Activated naive CD4-positive, alpha-beta T cell treated with anti-CD3 and anti-CD28 coated beads, Interleukin-2, amount 50 U/mL, for 24 hours (primary cell): ENCODE measurements at regions not wholly inside any gene's neighbourhood (a gene's known extent, or its start where the extent isn't known, plus 50 kb on each side); places are given as distances from the start of the nearest gene placed in this dataset.

Experiments used
- H3K27ac Mint-ChIP-seq: one replicate; pipeline ENCODE4 v1.8.0; 2021; ENCODE audit warnings: mild to moderate bottlenecking, mixed read lengths
- H3K27me3 Mint-ChIP-seq: one replicate; pipeline ENCODE4 v1.8.0; 2021; ENCODE audit warnings: mixed read lengths
- H3K36me3 Mint-ChIP-seq: one replicate; pipeline ENCODE4 v1.8.0; 2021; ENCODE audit warnings: mixed read lengths
- H3K4me1 Mint-ChIP-seq: one replicate; pipeline ENCODE4 v1.8.0; 2021; ENCODE audit warnings: mixed read lengths
- H3K4me3 Mint-ChIP-seq: one replicate; pipeline ENCODE4 v1.8.0; 2021; ENCODE audit warnings: mild to moderate bottlenecking, mixed read lengths
- H3K9me3 Mint-ChIP-seq: one replicate; pipeline ENCODE4 v1.8.0; 2021; ENCODE audit warnings: mixed read lengths

DNA sequence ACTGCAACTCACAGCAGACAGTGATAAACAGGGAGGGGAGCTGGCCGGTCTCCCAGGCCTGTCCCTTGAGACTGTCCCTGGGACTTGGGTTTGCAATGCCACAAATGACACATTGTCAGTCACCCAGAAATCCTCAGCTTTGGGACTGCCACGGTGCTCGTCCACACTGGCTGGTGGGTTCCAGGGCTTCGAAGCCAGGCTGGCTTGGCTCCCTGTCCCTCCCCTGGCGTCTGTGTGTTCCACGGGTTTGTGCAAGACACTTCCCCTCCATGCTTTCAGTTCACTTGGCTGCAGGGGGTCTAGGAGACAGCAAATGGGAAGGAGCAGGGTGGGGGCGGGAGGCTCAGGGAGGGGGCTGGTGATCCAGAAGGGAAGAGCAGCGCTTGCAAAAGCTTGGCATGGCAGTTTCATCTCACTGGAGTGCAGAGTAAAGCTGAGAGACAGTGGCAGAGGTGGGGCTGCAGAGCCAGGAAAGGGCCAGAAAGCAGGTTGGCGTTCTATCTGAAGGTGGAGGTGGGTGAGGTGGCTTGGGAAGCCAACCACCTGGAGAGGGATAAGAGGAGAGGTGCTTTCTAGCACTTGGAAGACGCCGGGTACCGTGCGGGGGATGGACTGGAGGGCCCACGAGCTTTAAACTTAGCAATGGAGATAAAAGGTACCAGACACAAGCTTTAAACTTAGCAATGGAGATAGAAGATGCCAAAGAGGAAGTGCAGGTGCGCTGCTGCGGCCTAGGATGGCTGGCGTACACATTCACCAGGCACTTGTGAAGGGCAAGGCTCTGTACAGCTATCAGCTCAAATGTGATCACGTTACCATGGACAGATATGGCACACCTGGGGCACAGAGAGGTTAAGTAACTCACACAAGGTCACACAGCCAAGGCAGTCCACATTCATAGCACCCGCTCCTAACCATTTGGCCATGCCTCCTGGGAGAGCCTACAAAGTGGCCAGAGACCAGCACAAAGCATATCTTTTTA, 86.4 kb upstream of the SHISAL1 start:
- H3K4me1 Mint-ChIP-seq: no peaks in the 10 kb centered on the region
- no peaks in the 10 kb centered on the region for H3K9me3 Mint-ChIP-seq
- no peak overlapping the region for H3K4me3 Mint-ChIP-seq
- no peaks in the 10 kb centered on the region for H3K27me3 Mint-ChIP-seq
- no peaks in the 10 kb centered on the region for H3K36me3 Mint-ChIP-seq
- no peak overlapping the region for H3K27ac Mint-ChIP-seq

DNA sequence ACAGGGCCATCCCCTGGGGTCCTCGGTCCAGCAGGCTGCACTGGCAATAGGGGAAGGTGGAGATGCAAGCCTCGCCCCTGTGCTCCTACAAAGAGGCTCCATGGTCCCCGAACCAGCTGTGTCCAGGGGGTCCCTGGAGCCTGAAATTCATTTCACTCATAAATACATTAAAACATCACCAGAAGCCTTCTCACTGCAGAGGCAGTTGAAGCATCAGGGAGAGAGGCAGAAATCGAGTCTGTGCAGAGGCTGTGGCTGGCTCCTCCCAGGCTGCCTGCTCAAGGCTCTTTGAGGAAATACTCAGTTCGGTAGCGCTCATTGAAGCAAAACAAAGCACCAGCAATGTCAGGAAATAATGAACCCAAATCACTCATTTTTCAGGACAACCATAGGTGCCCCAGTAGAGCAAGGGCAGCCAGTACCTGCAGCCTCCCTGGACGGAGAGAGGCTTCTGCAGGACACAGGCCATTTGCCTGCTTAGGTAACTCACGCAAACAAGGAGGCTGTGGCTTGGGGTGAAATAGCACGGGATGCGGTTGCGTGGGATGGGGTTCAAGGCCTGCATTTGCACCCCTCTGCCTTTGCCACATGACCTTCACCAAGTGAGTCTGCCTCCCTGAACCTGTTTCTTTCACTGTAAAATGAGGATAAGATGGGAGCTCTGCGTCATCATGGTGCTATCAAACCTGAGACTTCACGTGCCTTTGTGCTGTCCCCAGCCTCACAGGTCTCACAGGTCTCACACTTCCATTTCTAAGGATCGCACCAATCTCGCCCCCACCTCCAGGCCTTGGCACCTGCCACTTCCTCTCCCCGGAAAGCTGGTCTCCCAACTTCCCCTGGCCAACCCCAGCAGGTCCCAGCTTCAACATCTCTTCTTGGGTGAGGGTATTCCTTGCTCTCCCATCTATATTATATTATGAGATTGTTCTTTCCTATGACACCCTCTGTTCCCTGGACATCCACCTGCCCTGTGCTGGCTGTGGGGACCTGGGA, 84.3 kb upstream of the SHISAL1 start:
- no peaks in the 10 kb centered on the region for H3K27me3 Mint-ChIP-seq
- H3K4me1 Mint-ChIP-seq: no peaks in the 10 kb centered on the region
- H3K9me3 Mint-ChIP-seq: no peaks in the 10 kb centered on the region
- H3K4me3 Mint-ChIP-seq: no peak overlapping the region
- H3K36me3 Mint-ChIP-seq: no peaks in the 10 kb centered on the region
- H3K27ac Mint-ChIP-seq: no peak overlapping the region

DNA sequence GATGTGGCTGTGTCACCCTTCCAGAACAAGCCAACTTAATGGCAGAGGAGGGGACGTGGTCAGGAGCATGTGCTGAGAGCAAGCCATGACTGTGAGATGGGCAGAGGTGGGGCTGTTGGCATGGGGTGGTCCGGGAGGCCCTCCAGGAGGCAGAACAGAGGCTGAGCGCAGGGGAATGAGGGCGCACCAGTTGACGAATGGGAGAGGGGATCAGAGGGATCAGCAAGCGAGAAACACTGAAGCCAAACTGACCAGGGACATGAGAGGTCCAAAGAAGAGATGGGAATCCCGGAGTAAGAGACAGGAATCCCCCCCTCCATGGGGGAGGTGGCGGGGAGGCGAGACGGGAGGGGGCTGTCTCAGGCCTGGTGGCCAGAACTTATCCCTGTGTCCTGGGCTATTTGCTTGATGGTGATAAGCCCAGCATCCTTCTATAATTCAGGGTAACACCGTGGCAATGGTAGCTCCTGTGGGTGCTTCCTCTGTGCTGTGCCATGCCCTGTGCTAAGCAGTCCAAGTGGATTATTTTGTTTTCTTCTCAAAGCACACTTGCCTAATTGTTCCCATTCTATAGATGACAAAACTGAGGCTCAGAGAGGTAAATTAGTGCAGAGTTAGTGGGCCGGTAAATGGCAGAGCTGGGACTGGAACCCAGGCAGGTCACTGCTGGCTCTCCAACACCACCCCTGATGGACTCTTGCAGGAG, 83.4 kb upstream of the SHISAL1 start:
- Mint-ChIP-seq H3K9me3 (no peaks in the 10 kb centered on the region), H3K4me3 (no peak overlapping the region), H3K27me3 (no peaks in the 10 kb centered on the region), H3K27ac (no peak overlapping the region), H3K36me3 (no peaks in the 10 kb centered on the region), H3K4me1 (no peaks in the 10 kb centered on the region)

DNA sequence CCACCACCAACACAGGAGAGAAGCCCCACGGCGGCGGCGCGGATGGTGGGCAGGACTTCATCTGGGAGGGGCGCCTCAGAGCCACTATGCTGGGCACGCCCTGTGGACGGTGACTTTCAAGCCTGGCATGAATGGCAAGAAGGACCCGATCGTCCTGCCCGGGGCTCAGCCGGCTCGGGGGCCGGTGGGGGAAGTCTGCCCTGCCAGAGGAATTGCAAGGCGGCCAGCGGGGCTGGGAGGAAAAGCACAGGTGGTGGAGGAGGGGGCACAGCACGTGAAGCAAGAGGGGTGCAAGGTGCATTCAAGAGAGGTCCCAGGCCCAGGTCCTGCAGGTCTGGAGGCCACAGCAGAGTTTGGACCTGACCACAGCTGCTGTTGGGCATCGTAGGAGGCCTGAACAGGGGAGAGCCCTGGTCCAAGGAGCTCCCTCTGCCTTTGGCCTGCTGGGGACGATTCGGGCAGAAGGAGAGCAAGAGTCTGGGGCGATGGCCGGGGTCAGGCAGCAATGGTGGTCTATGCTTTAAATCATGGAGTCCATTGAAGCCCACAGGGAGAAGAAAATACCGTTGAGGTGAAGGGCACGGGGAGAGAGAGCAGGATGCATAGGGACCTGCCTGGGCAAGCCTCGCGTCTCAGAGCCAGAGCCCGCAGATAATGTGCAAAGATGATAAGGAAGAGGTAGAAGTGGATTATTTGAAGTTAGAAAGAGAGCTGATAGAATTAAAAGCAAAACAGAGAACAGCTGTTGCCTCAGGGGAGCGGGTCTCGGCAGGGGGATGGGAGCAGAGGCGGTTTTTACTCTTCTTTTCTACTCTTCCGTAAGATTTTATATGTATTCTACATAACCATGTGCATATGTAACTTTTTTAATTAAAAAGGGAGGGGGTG, 82.6 kb upstream of the SHISAL1 start:
- H3K27ac Mint-ChIP-seq: no peak overlapping the region
- no peaks in the 10 kb centered on the region for H3K9me3 Mint-ChIP-seq
- no peaks in the 10 kb centered on the region for H3K27me3 Mint-ChIP-seq
- no peaks in the 10 kb centered on the region for H3K36me3 Mint-ChIP-seq
- H3K4me3 Mint-ChIP-seq: no peak overlapping the region
- no peaks in the 10 kb centered on the region for H3K4me1 Mint-ChIP-seq

DNA sequence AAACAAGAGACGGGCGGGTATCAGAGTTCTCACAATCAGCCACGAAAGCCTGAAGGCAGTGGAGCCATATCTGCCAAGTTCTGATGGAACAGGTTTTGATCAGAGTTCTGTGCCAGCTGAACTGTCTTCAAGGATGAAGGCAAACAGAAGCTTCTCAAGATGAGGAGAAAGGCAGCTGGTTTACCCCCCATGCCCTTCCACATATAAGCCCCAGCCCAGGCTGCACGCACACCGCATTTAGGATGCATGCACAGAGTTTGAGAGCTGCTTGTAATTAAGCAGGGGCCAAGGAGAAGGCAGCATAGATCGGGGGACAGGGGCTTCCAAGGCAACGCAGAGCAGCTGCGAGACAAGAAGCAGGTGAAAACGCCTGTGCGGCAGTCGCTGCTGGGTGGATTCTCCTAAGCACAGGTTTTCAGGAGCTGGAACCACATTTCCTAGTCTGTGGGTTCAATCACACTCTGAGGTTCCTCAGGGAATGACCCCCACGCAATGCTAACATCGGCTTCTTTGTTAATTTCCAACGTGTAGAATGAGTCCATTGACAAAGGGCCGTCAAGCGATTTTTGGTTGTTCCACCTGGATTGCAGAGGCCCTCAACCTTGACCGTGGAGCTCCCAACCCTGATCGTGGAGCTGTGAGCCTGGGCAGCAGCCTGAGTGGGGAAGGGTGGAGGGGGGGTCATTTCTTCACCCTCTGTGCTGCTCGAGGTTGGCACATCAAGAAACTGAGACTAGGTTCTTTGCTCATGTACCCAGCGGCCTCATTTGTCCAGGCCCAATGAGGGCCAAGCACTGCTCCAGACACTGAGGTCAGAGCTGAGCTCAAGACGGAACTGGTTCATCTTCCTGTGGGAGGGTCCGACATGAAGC, 81.7 kb upstream of the SHISAL1 start:
- no peaks in the 10 kb centered on the region for H3K36me3 Mint-ChIP-seq
- no peaks in the 10 kb centered on the region for H3K9me3 Mint-ChIP-seq
- no peaks in the 10 kb centered on the region for H3K4me1 Mint-ChIP-seq
- H3K4me3 Mint-ChIP-seq: no peak overlapping the region
- H3K27me3 Mint-ChIP-seq: no peaks in the 10 kb centered on the region
- no peak overlapping the region for H3K27ac Mint-ChIP-seq

DNA sequence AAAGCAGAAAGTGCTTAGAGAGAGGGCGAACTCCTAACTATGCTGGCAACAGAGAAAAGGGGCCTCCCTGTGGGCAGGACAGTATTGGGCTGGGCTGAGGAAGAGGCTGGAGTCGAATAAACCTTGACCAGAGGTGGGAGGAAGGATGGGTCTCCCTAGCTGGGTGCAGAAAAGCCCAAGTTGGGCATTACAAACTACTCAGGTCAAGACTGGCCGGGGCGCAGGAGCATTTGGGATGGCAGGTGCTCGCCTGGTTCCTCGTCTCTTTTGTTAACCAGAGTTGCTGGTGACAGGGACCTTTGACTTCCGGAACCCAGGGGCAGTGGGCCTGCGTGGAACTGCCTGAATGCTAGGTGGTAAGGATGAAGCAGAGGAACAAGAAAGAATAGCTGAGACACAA, 80.3 kb upstream of the SHISAL1 start:
- Mint-ChIP-seq H3K27me3 (no peaks in the 10 kb centered on the region), H3K27ac (no peak overlapping the region), H3K4me1 (no peaks in the 10 kb centered on the region), H3K4me3 (no peak overlapping the region), H3K36me3 (no peaks in the 10 kb centered on the region), H3K9me3 (no peaks in the 10 kb centered on the region)

DNA sequence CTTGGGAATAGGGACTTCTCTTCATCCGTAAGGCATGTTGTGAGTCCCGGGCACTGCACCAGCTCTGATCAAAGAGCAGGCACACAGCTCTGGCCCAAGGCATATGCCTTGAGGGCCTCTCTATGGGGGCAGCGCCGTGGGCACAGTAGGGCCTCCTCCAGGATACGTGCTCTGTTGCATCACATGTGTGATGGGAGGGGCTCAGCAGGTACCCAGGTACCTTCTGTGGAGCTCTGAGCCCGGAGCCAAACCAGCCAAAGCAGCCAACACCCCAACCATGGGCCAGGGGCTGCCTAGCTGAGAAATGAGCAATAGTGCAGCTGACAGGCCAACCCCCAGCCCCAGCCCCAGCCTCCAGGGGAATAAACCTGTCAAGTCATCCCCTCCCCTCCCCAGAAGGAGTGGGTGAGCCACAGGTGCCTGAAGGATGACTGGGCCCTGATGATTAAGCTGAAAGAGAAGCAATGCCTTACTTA, 79.7 kb upstream of the SHISAL1 start:
- no peaks in the 10 kb centered on the region for H3K27me3 Mint-ChIP-seq
- no peaks in the 10 kb centered on the region for H3K9me3 Mint-ChIP-seq
- no peak overlapping the region for H3K4me3 Mint-ChIP-seq
- H3K4me1 Mint-ChIP-seq: no peaks in the 10 kb centered on the region
- no peak overlapping the region for H3K27ac Mint-ChIP-seq
- H3K36me3 Mint-ChIP-seq: no peaks in the 10 kb centered on the region

DNA sequence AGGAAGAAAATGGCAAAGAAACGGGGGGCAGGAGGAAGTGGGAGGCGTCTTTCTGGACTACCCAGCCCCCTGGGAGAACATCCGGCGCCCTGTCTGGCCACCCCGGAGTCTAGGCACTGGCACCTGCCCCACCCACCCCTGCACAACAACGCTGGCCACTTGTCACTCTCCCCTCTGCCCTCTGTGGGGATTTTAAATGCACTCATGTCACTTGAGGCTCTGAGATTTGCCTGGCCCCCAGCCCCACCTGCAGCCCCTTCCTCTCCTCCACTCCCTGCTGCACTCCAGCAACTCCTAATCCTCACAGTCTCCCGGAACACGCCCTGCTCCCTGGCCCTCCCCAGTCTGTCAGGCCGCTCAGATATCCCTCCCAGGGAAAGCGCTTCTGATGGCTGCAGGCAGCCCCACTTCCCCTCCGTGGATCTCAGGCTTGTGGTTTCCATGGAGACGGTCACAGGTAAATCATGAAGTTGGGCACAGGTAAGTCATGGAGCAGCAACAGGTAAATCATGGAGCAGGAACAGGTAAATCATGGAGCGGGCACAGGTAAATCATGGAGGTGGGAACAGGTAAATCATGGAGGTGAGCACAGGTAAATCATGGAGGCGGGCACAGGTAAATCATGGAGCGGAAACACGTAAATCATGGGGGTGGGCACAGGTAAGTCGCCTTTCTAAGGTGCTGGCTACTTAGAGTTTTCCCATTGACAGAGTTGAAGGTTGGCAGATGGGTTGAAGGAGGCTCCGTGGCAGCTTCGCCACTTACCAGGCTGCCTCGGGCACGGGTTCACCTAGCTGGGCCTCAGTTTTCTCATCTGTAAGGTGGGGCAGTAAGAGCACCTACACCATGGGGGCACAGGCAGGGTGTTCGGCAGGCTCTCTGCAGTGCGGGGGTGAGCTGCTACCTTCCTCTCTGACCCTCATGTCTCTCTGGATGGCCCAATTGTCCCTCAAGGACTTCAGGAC, 79.0 kb upstream of the SHISAL1 start:
- no peaks in the 10 kb centered on the region for H3K27me3 Mint-ChIP-seq

DNA sequence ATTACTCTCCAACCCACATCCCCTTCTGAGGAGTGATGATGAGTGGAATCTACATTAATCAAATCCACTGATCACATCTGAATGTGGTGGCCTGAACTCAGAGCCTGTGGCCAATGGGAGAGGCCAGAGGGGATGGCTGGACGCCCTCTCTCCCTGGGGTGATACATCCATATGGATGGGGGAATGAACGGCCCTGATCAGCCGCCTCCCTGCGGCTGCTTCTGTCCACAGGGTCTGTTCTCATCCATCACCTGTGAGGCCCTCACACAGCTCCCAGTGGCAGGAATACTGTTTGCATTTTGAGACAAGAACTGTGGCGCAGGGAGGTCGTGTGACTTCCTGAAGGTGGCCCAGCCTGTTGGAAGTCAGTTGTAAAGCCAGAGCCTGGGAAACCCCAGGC, 78.3 kb upstream of the SHISAL1 start:
- H3K27ac Mint-ChIP-seq: no peak overlapping the region
- H3K36me3 Mint-ChIP-seq: no peaks in the 10 kb centered on the region
- H3K27me3 Mint-ChIP-seq: no peaks in the 10 kb centered on the region
- H3K4me1 Mint-ChIP-seq: no peaks in the 10 kb centered on the region
- H3K4me3 Mint-ChIP-seq: no peak overlapping the region
- no peaks in the 10 kb centered on the region for H3K9me3 Mint-ChIP-seq

More for the DNA sequence above, 79.0 kb upstream of the SHISAL1 start:
- no peak overlapping the region for H3K4me3 Mint-ChIP-seq
- no peaks in the 10 kb centered on the region for H3K9me3 Mint-ChIP-seq
- no peaks in the 10 kb centered on the region for H3K4me1 Mint-ChIP-seq
- no peaks in the 10 kb centered on the region for H3K36me3 Mint-ChIP-seq
- H3K27ac Mint-ChIP-seq: no peak overlapping the region

DNA sequence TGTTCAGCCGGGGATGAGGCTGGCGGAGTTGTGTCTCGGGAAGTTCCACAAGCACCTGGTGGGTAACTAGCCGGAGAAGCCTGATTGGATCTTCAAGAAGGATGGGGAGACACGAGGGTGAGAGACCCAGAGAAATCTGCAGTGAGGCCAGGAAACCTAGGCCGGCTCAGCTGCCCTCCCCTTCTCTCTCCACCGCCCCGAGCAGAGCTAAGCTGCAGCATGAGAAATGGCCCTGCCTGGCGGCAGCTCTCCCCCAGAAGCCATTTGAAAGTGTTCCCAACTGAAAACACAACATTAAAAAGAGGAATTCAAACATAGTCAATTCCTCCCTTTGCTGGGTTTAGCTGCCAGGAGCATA, 77.8 kb upstream of the SHISAL1 start:
- H3K27ac Mint-ChIP-seq: no peak overlapping the region

DNA sequence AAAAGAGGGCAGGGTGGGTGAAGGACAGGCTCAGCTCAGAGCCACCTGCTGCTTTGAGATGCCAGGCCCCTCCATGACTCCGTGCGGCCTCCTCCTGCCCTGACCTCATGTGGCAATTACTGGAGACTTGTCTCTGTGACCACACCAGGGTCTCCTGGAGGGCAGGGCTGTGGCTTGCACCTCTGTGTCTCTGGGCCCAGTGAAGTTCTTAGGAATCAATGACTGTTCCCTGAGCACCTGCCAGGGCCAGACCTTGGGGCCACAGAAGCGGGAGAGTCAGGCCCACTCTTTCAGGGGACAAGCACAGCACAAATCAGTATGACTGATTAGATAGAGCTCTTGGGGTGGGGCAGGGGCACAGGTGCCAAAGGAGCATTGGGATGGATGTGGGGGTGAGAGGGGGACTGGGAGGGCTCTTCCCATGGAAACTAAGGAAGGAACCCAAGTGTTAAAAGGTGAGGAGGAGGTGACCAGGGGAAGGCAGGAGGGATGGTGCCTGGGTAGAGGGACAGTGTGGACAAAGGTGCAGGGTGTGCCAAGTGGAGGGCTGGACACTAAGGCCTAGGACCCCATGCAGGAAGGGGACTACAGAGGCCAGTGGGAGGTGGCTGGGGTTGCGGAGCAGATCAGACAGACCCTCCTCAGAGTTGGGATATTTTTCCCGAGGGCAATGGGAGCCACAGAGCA, 77.3 kb upstream of the SHISAL1 start:
- Mint-ChIP-seq H3K4me3 (no peak overlapping the region), H3K4me1 (no peaks in the 10 kb centered on the region), H3K9me3 (no peaks in the 10 kb centered on the region), H3K27me3 (no peaks in the 10 kb centered on the region), H3K36me3 (no peaks in the 10 kb centered on the region), H3K27ac (no peak overlapping the region)

More for the DNA sequence above, 77.8 kb upstream of the SHISAL1 start:
- Mint-ChIP-seq H3K36me3 (no peaks in the 10 kb centered on the region), H3K4me1 (no peaks in the 10 kb centered on the region), H3K9me3 (no peaks in the 10 kb centered on the region), H3K27me3 (no peaks in the 10 kb centered on the region), H3K4me3 (no peak overlapping the region)

DNA sequence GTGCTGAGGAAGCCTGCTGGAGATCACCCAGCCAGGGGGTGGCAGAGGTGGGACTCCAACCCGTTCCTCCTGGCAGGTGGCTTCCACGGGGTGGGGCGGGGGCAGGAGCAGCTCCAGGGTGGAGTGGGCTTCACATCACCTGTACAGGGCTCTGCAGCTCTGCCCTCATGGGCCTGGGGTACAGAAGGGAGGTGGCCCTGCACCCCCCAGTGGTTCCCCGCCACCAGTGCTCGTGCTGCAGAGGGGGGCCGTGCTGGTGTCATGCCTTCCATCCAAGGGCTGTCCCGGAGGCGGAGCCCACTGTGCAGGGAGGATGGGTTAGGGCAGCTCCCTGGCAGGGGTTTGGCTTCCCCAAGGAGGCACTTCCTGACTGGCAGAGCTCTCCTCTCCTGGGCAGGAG, 76.4 kb upstream of the SHISAL1 start:
- Mint-ChIP-seq H3K27ac (no peak overlapping the region), H3K9me3 (no peaks in the 10 kb centered on the region), H3K4me3 (no peak overlapping the region), H3K36me3 (no peaks in the 10 kb centered on the region), H3K27me3 (no peaks in the 10 kb centered on the region), H3K4me1 (no peaks in the 10 kb centered on the region)
